Fibroblast of lung (primary cell): ENCODE measurements at regions not wholly inside any gene's neighbourhood (a gene's known extent, or its start where the extent isn't known, plus 50 kb on each side); places are given as distances from the start of the nearest gene placed in this dataset.

ENCODE experiments used
- DNase-seq, 2 donors: peaks; one replicate each; pipeline versions ENCODE4 v3.0.0 to v3.0.0-alpha.2; 2010; ENCODE audit warnings: low read depth in 2 of 2
- H2AFZ ChIP-seq: 2 replicates; pipeline ENCODE4 v1.5.1; 2012; ENCODE audit warnings: low read length, control low read depth, inconsistent platforms
- H3K27ac ChIP-seq: 2 replicates; pipeline ENCODE4 v1.5.1; 2011; ENCODE audit warnings: low read length, control low read depth; ENCODE audit not compliant: insufficient read depth
- H3K27me3 ChIP-seq: 2 replicates; pipeline ENCODE4 v1.5.1; 2011; ENCODE audit warnings: mild to moderate bottlenecking, low read length; ENCODE audit not compliant: control insufficient read depth, insufficient read depth
- H3K36me3 ChIP-seq: 2 replicates; pipeline ENCODE4 v1.5.1; 2011; ENCODE audit warnings: low read length; ENCODE audit not compliant: control insufficient read depth, insufficient read depth
- H3K4me1 ChIP-seq: 2 replicates; pipeline ENCODE4 v1.5.1; 2011; ENCODE audit warnings: low read length; ENCODE audit not compliant: control insufficient read depth, insufficient read depth; ENCODE audit errors: extremely low read depth
- H3K4me2 ChIP-seq: 2 replicates; pipeline ENCODE4 v1.5.1; 2011; ENCODE audit warnings: low read length, control low read depth; ENCODE audit not compliant: insufficient read depth; ENCODE audit errors: extremely low read depth
- H3K4me3 ChIP-seq, 4 experiments: fragments of 200-600 bp in 1 of 4; sonication (generic) in 1 of 4; replicated peaks in 1 of 4; 2 replicates each; pipeline ENCODE4 v1.5.1; 2011 to 2016; ENCODE audit warnings: low read length in 4 of 4, low read depth in 3 of 4, mild to moderate bottlenecking in 3 of 4, control low read depth in 2 of 4, inconsistent platforms in 1 of 4, mixed read lengths in 1 of 4; ENCODE audit not compliant: insufficient read depth in 1 of 4; ENCODE audit errors: control extremely low read depth in 1 of 4
- H3K79me2 ChIP-seq: 2 replicates; pipeline ENCODE4 v1.5.1; 2012; ENCODE audit warnings: mild to moderate bottlenecking, low read length, inconsistent platforms; ENCODE audit not compliant: control insufficient read depth, insufficient read depth
- H3K9ac ChIP-seq: 2 replicates; pipeline ENCODE4 v1.5.1; 2011; ENCODE audit warnings: mild to moderate bottlenecking, low read length, control low read depth; ENCODE audit not compliant: insufficient read depth
- H3K9me3 ChIP-seq: 2 replicates; pipeline ENCODE4 v1.5.1; 2012; ENCODE audit warnings: low read depth, low read length; ENCODE audit not compliant: control insufficient read depth, insufficient read depth
- H4K20me1 ChIP-seq: 2 replicates; pipeline ENCODE4 v1.5.1; 2011; ENCODE audit warnings: low read length; ENCODE audit not compliant: control insufficient read depth, insufficient read depth; ENCODE audit errors: extremely low read depth
- CTCF ChIP-seq, 2 donors: IDR thresholded peaks in 1 of 2; conservative IDR thresholded peaks in 1 of 2; 1 replicate in 1 of 2; 2 replicates in 1 of 2; pipeline ENCODE4 v1.5.1; 2011 to 2012; ENCODE audit warnings: low read length in 2 of 2, control low read depth in 1 of 2, inconsistent platforms in 1 of 2, low read depth in 1 of 2, mild to moderate bottlenecking in 1 of 2
- EZH2 ChIP-seq: IDR thresholded peaks from 2 replicates; pipeline ENCODE4 v1.5.1; 2012; ENCODE audit warnings: low read length, control low read depth, mild to moderate bottlenecking; ENCODE audit errors: missing control alignments

GRCh38 chr1:194647118-194647517, 1460.7 kb upstream of the B3GALT2 start:
- Histone ChIP-seq H3K36me3 (no peaks in the 10 kb centered on the region), H3K4me2 (no peak overlapping the region), H3K27ac (no peak overlapping the region), H3K27me3 (no peaks in the 10 kb centered on the region), H2AFZ (no peak overlapping the region), H4K20me1 (no peaks in the 10 kb centered on the region), H3K9me3 (no peaks in the 10 kb centered on the region), H3K4me1 (no peaks in the 10 kb centered on the region), H3K9ac (no peak overlapping the region), H3K79me2 (no peaks in the 10 kb centered on the region), H3K4me3 (no peak overlapping the region)
- no peak for DNase-seq
- no peak for TF ChIP-seq EZH2
- TF ChIP-seq CTCF (conservative IDR thresholded peaks at IDR 0.05 in 1 of 2, IDR thresholded peaks at IDR 0.05 in 1 of 2; ENCODE audit: low read depth in 1 of 2, low read length in 2 of 2): no peak

- H3K4me3 ChIP-seq: no peak overlapping the region
- no peak for DNase-seq
- H2AFZ ChIP-seq: no peak overlapping the region
- no peak overlapping the region for H3K9ac ChIP-seq
- H3K27me3 ChIP-seq: no peaks in the 10 kb centered on the region
- H3K79me2 ChIP-seq: no peaks in the 10 kb centered on the region
- no peak overlapping the region for H3K4me2 ChIP-seq
- H3K4me1 ChIP-seq: no peaks in the 10 kb centered on the region
- H3K9me3 ChIP-seq: no peaks in the 10 kb centered on the region
- H3K36me3 ChIP-seq: no peaks in the 10 kb centered on the region
- TF ChIP-seq EZH2: no peak
- TF ChIP-seq CTCF (conservative IDR thresholded peaks at IDR 0.05 in 1 of 2, IDR thresholded peaks at IDR 0.05 in 1 of 2; ENCODE audit: low read depth in 1 of 2, low read length in 2 of 2): no peak
- H4K20me1 ChIP-seq: no peaks in the 10 kb centered on the region
- H3K27ac ChIP-seq: no peak overlapping the region
Measured at GRCh38 chr1:194644528-194644927, 1458.1 kb upstream of the B3GALT2 start.

GRCh38 chr1:194640322-194640721, 1453.9 kb upstream of the B3GALT2 start:
- H3K79me2 ChIP-seq: no peaks in the 10 kb centered on the region
- TF ChIP-seq CTCF (conservative IDR thresholded peaks at IDR 0.05 in 1 of 2, IDR thresholded peaks at IDR 0.05 in 1 of 2; ENCODE audit: low read depth in 1 of 2, low read length in 2 of 2): no peak
- H3K4me1 ChIP-seq: no peaks in the 10 kb centered on the region
- H3K9me3 ChIP-seq: no peaks in the 10 kb centered on the region
- no peak for DNase-seq
- no peak overlapping the region for H3K9ac ChIP-seq
- no peak overlapping the region for H3K4me2 ChIP-seq
- H3K36me3 ChIP-seq: no peaks in the 10 kb centered on the region
- H3K4me3 ChIP-seq: no peak overlapping the region
- H3K27me3 ChIP-seq: no peaks in the 10 kb centered on the region
- H3K27ac ChIP-seq: no peak overlapping the region
- no peak overlapping the region for H2AFZ ChIP-seq
- H4K20me1 ChIP-seq: no peaks in the 10 kb centered on the region
